ENCODE measurements at regions not wholly inside any gene's neighbourhood (a gene's known extent, or its start where the extent isn't known, plus 50 kb on each side); places are given as distances from the start of the nearest gene placed in this dataset.

DNA sequence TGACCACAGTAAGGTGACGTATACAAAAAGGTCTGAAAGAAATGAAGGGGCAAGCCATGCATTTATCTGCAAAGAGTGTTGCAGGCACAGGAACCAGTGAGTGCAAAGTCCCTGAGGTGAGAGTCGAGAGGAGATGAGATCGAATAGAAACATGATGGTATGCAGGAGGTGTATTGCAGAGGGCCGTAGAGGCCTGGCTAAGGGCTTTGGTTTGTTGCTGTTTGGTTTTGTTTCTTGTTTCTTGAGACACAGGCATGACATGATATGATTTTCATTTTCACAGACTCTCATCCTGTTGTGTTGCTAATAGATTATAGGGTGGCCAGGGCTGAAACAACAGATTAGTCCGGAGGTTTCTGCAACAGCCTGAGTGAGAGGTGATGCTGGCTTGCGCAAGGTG lies 80.4 kb downstream of the HSPH1 start:
- TF ChIP-seq, protein P1, sequence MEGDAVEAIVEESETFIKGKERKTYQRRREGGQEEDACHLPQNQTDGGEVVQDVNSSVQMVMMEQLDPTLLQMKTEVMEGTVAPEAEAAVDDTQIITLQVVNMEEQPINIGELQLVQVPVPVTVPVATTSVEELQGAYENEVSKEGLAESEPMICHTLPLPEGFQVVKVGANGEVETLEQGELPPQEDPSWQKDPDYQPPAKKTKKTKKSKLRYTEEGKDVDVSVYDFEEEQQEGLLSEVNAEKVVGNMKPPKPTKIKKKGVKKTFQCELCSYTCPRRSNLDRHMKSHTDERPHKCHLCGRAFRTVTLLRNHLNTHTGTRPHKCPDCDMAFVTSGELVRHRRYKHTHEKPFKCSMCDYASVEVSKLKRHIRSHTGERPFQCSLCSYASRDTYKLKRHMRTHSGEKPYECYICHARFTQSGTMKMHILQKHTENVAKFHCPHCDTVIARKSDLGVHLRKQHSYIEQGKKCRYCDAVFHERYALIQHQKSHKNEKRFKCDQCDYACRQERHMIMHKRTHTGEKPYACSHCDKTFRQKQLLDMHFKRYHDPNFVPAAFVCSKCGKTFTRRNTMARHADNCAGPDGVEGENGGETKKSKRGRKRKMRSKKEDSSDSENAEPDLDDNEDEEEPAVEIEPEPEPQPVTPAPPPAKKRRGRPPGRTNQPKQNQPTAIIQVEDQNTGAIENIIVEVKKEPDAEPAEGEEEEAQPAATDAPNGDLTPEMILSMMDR (IDR thresholded peaks at IDR 0.05; ENCODE audit: low read length, missing control alignments) = no peak
- H3K4me3 ChIP-seq (replicated peaks; ENCODE audit: low read depth, low read length) = no peak overlapping the region
- no peak for DNase-seq (ENCODE audit: low read depth)

DNA sequence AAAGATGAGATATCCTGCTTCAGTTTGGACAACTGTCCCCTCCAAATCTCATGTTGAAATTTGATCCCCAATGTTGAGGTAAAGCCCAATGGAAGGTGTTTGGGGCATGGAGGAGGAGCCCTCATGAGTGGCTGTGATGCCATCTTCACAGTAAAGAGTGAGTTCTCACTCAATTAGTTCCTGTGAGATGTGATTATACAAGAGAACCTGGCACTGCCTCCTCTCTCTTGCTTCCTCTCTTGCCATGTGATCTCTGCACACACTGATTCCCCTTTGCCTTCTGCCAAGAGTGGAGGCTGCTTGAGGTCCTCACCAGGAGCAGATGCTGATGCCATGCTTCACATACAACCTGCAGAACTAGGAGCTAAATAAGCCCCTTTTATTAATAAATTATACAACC lies 86.9 kb downstream of the HSPH1 start:
- TF ChIP-seq, protein P1 (IDR thresholded peaks at IDR 0.05; ENCODE audit: low read length, missing control alignments) = no peak
- no peak for DNase-seq (ENCODE audit: low read depth)
- no peak overlapping the region for H3K4me3 ChIP-seq (replicated peaks; ENCODE audit: low read depth, low read length)

DNA sequence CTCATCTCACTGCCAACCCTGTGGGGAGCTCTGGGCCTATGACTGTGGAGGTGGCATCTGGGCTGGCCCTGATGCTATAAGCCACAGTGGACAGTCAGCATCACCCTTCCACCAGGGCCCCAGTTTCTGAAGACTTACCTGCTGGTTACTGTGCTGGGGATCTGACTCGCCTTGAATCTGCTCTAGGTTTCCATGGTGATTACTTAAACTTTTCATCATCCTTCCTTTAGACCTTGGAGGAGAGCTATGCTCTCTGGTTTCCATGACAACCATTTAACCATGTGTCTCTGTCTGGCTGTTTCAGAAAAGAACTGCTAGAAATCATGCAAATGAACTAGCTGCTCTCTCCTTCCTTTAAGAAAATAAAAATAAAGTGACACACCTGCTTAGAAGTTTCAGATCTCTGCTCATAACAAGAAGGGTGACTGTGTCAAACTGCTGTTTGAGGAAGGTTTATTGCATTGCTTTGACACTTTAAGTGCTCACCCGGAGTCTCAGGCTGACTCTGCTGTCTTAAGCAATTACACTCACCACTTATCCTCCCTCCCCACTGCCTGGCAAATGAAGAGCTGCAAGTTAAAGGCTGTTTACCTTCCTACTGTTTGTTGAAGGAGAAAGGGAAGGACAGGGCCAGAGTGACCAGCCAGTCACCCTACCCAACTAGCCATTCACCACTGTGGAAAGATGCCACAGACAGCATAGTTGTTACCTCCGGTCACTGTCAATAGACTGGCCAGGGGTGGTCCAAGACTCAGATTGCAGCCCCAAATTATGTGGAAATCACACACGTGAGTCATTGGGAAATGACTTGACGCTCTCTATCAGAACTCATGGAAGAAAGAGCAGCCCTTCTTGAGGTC lies 87.6 kb downstream of the HSPH1 start:
- DNase-seq (ENCODE audit: low read depth) = peak; percentile 51
- no peak overlapping the region for H3K4me3 ChIP-seq (replicated peaks; ENCODE audit: low read depth, low read length)
- TF ChIP-seq, protein P1 (IDR thresholded peaks at IDR 0.05; ENCODE audit: low read length, missing control alignments) = no peak

DNA sequence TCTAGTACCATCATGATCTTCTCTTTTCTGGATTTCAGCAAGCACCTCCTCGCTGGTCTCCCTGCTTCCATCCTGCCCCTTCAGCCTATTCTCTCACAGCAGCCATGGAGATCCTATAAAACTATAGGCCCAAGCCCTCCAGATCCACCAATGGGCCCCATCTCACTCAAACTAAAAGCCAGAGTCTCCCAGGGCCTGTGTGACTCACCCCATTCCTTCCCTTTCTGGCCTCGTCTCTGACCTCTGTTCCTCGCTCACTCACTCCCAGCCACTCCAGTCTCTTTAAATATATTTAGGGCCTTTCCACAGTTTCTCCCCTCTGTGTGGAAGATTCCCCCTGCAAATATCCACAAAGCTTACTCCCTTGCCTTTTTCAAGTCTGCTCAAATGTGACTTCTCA lies 89.7 kb downstream of the HSPH1 start:
- peak; percentile 35 for DNase-seq (ENCODE audit: low read depth)
- H3K4me3 ChIP-seq (replicated peaks; ENCODE audit: low read depth, low read length) = no peak overlapping the region
- TF ChIP-seq, protein P1 (IDR thresholded peaks at IDR 0.05; ENCODE audit: low read length, missing control alignments) = no peak

DNA sequence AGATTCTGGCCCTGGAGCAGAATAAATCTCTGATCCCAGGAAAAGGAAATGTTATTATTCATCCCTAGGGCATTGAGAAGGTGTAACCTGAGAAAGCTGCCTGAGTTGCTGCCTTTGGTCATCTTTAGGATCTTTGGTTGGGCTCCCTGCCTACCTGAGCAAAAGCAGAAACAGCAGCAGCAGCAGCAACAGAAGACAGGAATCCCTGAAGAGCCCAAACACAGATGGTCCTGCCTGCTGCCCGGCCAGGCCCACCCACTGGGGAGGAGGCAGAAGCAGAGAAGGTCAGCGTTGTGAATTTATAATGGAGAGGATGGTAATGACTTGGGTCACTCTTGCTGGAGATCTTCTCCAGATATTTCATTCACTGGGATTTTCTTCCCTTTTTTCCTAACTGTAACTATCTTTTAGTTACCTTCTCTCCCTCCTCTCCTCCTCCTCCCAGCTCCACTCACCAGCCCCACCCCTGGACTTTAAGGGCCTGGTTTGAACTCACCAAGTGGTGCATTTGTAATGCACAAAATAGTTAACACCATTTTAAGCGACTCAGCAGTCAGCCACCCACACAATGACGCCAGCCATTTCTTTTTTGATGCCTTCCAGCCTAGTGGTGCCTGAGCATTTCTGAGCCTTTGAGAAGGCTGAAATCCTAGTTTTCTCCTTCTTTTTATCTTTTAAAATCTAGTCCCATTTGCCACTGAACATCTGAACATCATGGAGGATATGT lies 91.7 kb downstream of the HSPH1 start:
- TF ChIP-seq, protein P1 (IDR thresholded peaks at IDR 0.05; ENCODE audit: low read length, missing control alignments) = no peak
- H3K4me3 ChIP-seq (replicated peaks; ENCODE audit: low read depth, low read length) = no peak overlapping the region
- no peak for DNase-seq (ENCODE audit: low read depth)

DNA sequence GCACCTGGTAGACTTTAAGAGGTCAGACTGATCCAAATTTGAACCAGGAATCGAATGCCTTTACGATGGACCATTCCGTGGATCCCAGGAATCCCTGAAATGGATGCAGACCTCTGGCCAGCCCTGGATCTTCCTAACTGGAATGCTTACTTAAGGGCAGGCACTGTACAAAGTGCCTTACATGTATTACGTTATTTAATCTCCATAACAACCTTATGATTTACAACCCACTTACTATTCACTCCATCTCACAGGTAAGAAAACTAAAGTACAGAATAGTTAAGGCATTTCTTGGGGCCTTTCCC lies 93.6 kb downstream of the HSPH1 start:
- TF ChIP-seq, protein P1 (IDR thresholded peaks at IDR 0.05; ENCODE audit: low read length, missing control alignments) = no peak
- no peak overlapping the region for H3K4me3 ChIP-seq (replicated peaks; ENCODE audit: low read depth, low read length)
- DNase-seq (ENCODE audit: low read depth) = no peak
